Germinal center (tissue), 1 donor: ENCODE measurements at regions not wholly inside any gene's neighbourhood (a gene's known extent, or its start where the extent isn't known, plus 50 kb on each side); places are given as distances from the start of the nearest gene placed in this dataset.
"Not testable (repeated sequence)": the region's sequence is repeated elsewhere in the genome, so short reads cannot be mapped to it uniquely, and the experiment has no call there.

ENCODE experiments used
- DNase-seq: peaks from one replicate; pipeline ENCODE4 v3.0.0; 2012; ENCODE audit warnings: mixed read lengths, low spot score

DNA sequence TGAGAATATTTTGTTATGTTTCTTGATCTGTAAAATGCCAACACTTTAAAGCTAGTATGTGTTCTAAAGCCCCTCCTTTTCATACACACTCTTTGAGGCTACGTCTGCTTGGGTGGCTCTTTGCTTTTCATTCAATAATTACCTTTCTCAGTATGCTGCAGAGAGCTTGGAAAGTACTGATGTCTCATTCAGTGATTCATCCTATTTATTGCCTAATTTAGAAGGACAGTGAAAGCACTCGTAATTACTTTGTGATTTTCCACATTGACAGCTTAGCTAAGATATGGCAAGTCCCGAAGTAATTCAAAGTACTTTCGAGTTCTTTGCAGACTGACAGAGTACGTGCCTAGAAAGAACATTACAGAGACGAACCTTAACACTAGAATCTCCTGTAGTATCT lies 57.2 kb downstream of the BMP15 start:
- DNase-seq: no peak

DNA sequence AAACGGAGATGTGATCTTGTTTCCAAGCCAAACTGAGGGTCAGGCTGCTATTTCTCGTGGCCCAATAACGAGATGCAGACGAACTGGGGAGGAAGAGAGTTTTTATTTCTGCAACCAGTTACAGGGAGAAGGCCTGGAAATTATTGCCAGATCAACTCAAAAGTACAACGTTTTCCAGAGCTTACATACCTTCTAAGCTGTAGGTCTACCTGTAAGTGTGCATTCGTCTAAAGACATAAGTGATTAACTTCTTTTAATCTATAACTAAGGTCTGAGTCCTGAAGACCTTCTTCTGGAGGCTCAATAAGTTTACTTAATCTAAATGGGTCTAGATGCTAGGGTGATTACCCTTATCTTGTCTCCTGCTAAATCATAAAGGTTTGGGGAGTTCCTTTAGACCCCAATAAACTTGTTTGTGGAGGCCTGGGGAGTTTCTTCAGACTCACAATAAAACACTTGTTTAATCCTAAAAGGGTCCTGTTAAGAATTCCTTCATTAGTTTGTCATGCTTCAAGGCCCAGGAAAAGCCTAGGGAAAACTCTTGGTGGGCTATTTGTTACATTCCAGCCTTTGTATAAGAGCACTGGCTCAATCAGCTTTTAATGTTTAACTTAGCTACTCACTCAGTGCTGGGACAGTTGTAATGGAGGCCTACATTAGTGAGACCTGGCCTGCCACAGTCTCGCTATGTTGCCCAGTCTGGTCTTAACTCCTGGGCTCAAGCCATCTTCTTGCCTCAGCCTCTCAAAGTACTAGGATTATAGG lies 58.5 kb downstream of the BMP15 start:
- not testable (repeated sequence) for DNase-seq

DNA sequence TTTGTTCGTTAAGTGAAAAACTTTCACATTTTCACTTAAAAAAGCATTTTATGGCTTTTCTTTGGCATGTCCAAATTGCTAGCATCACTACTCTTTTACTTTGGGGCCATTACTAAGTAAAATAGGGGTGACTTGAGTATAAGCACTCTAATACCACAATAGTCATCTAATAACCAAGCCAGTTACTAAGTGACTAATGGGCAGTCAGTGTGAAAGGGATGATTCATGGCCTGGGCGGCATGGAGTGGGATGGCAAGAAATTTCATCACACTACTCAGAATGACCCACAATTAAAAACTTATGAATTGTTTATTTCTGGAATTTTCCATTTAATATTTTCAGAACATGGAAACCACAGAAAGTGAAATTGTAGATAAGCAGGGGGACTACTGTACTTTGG lies 60.9 kb downstream of the BMP15 start:
- DNase-seq: no peak

DNA sequence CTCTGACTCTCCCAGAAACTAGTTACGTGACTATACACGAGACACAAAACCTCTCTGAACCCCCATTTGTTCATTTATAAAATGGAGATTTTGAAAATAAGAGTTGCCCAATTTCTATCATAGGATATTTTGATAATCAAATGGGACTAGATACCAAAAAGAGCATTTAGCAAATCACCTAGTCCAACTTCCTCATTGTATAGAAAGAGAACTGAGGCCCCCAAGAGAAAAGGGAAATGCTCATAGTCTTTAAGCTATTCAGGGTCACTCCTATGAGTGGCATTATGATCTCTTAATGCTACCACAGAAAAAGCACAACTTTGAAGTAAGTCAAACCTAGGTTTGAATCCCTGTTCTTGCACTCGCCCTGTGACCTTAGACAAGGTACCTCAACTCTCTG lies 62.7 kb downstream of the BMP15 start:
- DNase-seq: no peak

DNA sequence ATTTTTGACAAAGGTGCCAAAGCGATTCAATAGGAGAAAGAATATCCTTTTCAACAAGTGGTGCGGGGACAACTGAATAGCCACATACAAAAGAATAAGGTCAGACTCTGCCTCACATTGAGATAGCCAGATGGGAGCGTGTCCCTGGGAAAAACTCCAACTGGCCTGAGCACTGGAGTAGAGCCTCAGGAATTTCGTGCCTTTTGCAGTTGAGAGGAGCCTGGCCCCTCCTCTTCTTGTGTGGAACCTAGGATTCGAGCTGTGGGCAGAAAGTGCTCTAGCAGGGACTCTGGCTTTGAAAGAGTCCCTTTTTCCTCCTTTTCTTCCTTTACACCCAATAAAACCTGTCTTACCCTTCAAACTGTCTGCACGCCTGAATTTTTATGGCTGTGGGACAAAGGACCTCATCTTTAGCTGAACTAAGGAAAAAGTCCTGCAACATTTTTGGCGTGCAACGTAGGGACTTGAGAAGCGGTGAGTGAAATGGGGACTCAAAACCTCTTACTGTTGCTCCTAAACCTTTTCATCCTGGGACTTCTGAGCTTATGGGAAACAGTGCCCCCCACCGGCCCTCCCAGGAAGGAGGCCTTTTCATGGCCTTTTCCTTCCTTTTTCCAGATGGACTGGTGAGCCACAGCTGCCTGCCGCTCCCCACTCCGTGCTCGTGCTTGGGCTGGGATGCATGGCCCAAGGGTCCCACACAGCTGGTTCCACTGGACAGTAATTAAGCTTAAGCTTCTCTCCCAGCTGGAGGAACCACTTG lies 68.6 kb downstream of the BMP15 start:
- DNase-seq: no peak

DNA sequence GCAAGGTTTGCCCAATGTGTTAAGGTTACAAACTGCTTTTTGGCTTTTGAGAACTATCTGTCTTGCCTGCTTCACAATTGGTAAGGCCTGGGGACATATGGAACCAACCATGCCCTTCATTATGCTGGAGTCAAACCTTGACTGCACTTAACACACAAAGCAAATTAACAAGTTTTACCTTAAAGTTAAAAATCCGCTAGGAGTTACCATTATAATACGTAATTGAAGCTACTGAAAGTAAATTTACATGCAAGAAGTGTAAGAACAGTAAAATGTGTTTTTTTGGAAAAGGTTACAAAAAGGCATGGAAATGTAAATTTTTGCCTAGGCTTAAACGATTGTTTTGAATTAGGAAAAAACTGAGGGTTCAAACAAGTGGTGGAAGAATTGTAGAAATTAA lies 69.7 kb downstream of the BMP15 start:
- no peak for DNase-seq

DNA sequence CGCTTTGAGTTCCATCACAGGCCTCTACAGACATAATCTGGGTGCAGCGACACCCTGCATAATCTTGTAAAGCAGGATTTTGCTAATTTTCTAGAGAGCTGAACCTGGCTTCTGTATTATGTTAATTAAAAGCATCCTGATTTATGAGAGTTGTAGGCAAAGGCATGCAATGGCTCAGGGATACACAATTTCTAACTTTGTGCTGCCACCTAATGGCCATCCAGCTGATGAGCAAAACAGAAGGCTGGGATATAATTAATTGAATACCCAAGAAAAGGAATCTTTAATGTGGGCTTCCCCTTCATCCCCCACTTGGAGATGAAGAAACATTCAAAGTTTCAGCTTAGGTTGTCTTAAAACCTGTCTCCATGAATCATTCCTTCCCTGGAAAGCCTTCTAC lies 78.1 kb downstream of the BMP15 start:
- DNase-seq: no peak

DNA sequence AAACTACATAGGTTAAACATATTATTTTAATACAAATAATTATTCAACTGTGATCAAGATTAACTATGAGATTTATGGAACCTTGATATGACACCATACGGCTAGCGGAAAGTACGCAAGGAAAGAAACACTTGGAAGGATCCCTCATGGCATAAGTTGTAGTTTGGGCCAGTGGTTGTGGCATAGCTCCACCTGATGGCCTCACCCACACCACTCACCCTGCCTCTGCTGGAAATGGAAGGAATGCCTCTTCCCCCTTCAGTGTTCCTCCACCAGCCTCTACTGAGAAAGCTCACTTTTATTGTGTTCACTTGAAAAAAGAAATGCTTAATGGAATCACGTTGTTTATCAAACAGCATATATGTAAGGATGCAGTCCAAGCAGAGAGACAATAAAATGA lies 86.4 kb downstream of the BMP15 start:
- DNase-seq: no peak

DNA sequence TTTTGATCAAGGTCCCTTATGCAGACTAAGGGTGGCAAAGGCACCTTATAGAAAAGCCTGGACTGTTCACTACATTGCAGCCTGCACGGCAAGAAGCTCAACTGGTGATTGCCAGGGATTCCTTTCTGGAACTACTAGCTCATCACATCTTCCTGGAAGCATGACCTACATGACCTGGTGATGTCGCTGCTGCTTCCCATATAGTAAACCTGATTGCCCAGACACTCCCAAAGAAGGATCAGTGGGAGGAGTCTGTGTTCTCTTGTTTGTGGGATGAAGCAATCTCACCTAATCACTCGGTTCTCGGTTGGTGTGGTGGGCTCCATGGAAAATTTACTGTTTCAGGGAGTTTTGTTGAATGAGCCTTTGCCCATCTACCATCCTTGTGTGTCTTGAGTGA lies 89.8 kb downstream of the BMP15 start:
- DNase-seq: not testable (repeated sequence)

DNA sequence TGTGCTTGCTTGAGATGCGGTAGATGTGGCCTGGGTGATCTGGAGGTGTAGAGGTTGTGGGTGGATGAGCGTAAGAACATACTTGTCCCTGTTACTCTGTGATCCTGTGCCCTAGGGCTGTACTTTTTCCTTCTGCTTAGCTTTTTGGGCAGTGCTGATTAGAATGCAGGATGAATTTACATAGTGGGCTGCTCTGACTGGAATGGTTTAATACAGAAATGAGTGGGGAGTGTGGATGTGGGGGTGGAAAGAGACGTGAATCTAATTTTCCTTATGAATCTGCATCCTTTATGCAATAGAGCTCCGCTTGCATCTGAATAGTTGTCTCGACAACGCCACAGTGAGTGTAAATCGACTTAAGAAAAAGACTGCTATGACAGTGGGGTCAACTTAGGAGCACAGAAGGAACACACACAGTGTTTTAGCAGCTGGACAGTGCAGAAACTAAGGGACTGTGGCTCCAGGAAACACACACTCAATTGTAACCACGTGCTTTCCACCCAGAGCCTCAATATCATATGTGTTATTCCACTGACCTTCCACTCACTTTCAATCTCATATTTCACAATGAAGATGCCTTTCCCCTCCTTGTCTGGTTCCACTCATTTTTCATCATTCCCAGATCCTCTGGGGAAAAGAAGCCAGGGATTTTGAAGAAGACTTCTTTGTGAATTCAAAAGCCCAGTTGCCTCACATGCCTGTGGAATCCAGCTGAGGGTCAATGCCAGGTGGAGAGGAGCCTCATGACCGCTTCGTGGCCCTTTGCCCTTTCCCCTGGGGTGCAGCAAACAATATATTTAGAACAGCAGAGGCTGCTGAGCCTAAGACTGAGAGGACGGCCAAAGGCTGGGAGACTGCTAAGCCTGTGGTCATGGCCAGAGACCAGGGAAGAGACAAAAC lies 91.4 kb downstream of the BMP15 start:
- not testable (repeated sequence) for DNase-seq

DNA sequence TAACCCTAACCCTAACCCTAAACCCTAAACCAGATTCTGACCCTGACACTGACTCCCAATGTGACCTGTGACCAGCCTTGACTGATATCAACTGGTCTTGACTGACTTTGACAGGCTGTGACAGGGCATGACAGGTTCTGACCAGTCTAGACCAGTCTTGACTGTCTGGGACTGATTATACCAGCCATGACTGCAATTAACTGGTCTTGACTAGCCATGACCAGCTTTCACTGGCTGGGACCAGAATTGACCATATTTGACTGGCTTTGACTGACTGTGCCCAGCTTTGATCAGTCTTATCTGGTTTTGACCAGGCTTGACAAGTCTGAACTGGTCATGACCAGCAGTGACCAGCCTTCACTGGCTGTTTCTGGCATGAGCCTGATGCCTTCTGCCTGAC lies 95.5 kb downstream of the BMP15 start:
- DNase-seq: no peak

DNA sequence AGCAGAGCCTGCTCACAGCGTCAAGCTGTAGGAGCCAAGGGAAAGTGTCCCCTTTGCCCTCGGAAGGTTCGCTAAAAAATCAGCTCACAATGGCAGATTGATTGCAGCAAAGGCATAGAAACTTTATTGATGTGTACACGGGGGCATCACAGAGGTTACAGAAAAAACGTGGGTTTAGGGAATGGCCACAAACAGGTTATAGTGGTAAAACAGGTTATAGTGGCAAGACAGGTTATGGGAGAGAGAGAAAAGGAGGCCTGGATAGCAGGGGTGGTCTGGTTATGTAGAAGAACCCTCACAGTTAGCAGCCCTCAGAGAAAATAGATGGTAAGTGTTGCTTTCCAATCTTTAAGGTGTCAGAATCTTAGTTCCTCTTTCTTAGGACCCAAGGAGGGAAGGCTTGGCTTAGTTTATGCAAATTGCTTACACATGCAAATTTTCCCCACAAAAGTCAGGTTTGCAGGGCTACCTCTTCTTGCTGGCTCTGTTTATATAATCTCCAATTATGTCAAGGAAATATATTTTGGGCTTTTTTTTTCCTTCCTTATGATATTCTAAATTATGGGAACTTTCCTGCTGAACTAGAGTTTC lies 113.7 kb downstream of the BMP15 start:
- peak; percentile 3 for DNase-seq

DNA sequence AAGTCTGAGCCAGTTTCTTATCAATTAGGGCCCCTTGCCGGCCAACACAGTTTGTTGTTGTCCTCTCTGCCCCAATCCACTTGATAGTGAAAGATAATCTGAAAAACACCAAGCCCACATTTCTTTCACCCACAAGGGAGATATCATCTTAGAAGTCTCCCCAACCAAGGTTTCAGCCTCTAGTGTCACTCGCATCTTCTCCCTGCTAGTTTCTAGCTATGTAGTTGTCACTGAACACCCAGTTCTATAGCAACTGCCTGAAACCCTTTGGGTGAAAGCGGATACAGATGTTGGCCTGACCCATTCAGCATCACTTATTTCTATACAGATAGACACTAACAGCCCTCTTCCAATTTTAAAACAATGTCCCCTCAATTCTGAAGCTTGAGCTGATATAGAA lies 116.3 kb downstream of the BMP15 start:
- no peak for DNase-seq

DNA sequence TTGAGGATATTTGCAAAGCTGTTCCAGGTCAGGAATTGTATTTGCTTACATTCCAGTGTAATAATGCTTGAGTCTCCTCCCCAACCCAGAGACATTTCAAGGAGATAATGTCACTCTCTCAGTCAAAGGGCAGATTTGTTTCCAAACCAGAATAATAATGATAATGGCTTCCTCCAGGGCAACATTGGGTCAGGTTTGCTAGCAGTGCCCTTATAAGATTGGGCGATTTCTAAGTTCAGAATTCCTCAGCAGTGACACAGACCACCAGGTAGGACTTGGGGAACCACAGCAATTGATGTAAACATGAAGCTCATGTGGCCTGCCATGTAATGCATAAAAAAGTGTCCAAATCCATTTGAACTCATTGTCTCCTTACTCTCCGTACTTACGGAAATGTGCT lies 125.2 kb downstream of the BMP15 start:
- DNase-seq: no peak

DNA sequence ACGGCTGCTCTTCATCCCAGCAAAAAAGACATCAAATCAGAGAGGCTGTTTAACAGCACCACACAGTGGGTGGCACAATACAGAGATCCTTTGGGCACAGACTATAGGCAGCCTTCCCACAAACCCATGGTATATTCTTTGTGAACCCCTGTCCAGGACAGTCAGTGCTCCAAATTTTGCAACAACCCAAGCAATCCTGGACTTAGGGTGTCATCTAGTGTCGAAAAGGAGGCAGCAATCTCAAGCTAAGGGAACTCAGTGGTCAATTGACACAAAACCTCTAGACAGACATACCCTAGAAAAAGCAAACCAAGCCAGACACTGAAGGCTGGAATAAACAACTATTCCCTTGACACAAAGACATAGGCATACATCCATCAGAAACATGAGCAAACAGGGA lies 137.4 kb downstream of the BMP15 start:
- no peak for DNase-seq

DNA sequence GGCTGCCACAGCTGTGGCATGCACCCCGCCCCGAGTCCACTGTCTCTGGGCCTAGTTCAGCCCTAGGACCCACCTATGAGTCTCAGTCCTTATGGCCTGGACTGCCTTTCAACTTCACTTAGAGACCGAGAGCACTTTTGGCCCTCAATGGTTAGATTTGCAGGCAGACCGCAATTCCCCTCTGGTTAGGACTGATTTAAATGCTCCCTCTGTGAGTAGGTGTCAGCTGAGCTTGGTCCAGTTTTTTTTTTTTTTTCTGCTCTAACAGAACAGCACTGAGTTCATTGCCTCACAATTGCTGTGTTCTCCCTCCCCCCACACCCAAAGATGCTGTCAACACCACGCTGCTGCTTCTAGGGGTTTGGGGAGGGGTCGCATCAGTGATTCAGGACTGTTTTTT lies 143.2 kb downstream of the BMP15 start:
- DNase-seq: no peak

DNA sequence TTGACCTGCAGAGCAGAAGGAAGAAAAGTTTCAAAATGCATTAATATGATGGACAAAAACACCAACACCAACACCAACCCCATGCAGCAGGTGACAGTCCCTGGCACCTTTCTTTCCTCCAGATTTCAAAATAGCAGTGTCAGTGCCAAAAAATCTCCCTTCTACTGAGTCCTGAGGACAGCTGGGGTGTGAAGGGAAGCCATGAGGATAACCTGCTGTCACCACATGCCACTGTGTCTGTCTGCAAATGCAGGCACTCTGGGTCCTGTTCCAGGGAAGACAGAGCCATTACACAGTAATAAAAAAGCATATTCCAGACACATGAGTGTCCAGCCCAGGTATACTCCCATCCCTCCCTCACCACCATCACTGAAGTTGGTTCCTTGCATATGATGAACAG lies 187.5 kb downstream of the BMP15 start:
- no peak for DNase-seq

DNA sequence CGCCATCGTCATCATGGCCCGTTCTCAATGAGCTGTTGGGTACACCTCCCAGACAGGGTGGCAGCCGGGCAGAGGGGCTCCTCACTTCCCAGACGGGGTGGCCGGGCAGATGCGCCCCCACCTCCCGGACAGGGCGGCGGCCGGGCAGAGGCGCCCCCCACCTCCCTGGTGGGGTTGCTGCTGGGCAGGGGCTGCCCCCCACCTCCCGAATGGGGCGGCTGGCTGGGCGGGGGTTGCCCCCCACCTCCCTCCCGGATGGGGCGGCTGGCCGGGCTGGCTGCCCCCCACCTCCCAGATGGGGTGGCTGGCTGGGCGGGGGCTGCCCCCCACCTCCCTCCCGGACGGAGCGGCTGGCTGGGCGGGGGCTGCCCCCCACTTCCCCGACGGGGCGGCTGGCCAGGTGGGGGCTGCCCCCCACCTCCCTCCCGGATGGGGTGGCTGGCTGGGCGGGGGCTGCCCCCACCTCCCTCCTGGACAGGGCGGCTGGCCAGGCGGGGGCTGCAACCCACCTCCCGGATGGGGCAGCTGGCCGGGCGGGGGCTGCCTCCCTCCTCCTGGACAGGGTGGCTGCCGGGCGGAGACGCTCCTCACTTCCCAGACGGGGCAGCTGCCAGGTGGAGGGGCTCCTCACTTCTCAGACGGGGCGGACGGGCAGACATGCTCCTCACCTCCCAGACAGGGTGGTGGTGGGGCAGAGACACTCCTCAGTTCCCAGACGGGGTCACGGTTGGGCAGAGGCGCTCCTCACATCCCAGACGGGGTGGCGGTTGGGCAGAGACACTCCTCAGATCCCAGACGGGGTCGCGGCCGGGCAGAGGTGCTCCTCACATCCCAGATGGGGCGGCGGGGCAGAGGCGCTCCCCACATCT lies 208.8 kb downstream of the BMP15 start:
- not testable (repeated sequence) for DNase-seq

DNA sequence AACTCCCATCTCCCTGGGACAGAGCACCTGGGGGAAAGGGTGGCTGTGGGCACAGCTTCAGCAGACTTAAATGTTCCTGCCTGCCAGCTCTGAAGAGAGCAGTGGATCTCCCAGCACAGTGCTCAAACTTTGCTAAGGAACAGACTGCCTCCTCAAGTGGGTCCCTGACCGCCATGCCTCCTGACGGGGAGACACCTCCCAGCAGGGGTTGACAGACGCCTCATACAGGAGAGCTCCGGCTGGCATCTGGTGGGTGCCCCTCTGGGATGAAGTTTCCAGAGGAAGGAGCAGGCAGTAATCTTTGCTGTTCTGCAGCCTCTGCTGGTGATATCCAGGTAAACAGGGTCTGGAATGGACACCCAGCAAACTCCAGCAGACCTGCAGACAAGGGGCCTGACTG lies 206.9 kb upstream of the NUDT10 start:
- DNase-seq: not testable (repeated sequence)

DNA sequence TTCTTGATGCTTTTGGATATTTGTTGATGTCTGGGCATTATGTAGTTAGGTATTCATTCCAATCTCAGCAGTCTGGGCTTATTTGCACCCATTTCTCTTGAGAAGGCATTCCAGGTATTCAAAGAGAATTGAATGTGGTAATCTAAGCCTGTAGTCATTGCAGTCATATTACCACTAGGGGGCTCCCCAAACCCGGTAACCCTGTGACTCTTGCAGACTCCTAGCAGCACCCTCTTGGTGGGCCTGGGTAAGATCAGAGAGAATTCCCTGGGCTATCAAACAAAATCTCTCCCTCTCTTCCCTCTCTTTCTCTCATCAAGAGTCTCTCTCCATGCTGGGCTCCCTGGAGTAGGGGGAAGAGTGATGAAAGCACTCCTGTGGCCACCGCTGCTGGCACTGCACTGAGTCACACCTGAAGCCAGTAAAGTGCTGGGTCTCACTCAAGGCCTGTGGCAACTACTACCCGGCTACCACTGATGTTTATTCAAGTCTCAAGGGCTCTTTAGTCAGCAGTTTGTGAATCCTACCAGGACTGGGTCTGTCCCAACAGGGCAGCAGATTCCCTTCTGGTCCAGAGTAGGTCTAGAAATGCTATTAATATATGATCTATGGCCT lies 187.7 kb upstream of the NUDT10 start:
- peak; percentile 31 for DNase-seq

DNA sequence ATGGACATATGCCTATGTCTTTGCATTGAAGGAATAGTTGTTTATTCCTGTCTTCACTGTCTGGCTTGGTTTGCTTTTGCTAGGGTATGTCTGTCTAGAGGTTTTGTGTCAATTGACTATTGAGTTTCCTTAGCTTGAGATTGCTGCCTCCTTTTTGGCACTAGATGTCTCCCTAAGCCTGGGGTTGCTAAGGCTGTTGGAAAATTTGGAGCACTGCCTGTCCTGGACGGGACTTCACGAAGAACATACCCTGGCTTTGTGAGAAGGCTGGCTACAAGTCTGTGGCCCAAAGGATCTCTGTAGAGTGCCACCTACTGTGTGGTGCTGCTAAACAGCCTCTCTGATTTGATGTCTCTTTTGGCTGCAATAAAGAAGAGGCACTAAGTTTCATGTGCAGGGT lies 183.8 kb upstream of the NUDT10 start:
- DNase-seq: no peak
